Neural progenitor cell (in vitro differentiated cells): ENCODE measurements at regions not wholly inside any gene's neighbourhood (a gene's known extent, or its start where the extent isn't known, plus 50 kb on each side); places are given as distances from the start of the nearest gene placed in this dataset.

Experiments
- EZH2 ChIP-seq: fragments of 200-600 bp; sonication (generic); IDR thresholded peaks from 2 replicates; pipeline ENCODE4 v1.6.1; 2017; ENCODE audit warnings: antibody characterized with exemption, mild to moderate bottlenecking, moderate library complexity
- TF ChIP-seq, protein P1 (sequence below): fragments of 200-600 bp; sonication (generic); IDR thresholded peaks from 2 replicates; pipeline ENCODE4 v1.5.1; 2017; ENCODE audit warnings: antibody characterized with exemption, mild to moderate bottlenecking

DNA sequence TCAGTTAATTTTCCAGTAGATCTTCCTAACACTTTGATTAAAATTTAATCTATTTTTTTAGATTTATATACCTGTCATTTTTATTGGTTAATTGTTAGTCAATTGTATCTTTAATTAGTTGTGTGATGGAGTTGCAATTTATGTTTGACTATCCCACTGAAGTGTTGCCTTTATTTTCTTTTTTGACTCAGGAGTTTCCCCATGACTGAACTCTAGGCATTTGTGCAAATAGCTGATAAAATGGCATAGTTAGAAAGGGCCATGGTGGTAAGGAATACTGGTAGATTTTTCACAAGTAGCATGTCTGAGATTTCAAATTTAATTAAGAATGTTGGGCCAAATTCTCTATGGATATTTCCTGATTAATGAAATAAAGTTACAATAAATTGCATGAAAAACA, 273.1 kb upstream of the DAB2 start:
- TF ChIP-seq, protein P1, sequence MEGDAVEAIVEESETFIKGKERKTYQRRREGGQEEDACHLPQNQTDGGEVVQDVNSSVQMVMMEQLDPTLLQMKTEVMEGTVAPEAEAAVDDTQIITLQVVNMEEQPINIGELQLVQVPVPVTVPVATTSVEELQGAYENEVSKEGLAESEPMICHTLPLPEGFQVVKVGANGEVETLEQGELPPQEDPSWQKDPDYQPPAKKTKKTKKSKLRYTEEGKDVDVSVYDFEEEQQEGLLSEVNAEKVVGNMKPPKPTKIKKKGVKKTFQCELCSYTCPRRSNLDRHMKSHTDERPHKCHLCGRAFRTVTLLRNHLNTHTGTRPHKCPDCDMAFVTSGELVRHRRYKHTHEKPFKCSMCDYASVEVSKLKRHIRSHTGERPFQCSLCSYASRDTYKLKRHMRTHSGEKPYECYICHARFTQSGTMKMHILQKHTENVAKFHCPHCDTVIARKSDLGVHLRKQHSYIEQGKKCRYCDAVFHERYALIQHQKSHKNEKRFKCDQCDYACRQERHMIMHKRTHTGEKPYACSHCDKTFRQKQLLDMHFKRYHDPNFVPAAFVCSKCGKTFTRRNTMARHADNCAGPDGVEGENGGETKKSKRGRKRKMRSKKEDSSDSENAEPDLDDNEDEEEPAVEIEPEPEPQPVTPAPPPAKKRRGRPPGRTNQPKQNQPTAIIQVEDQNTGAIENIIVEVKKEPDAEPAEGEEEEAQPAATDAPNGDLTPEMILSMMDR, result no peak
- no peak for TF ChIP-seq EZH2
